ENCODE measurements at regions not wholly inside any gene's neighbourhood (a gene's known extent, or its start where the extent isn't known, plus 50 kb on each side); places are given as distances from the start of the nearest gene placed in this dataset.

GRCh38 chr10:44284198-44285084 is 100.5 kb downstream of the CXCL12 start:
- 87 to 88% methylated on average over 6 of the region's 6 CpGs for WGBS, 2 donors
- intact Hi-C loops (cut with DNase I; ENCODE audit: low total_unique reads): no loop called here
- DNase-seq (ENCODE audit: low spot score in 2 of 2): no peak
- no peak overlapping the region for H3K4me3 ChIP-seq (ENCODE audit: low read depth, poor library complexity, severe bottlenecking)
- TF ChIP-seq CTCF (IDR thresholded peaks at IDR 0.05): no peak
- TF ChIP-seq POLR2A (IDR thresholded peaks at IDR 0.05): no peak

- intact Hi-C loops (cut with DNase I; ENCODE audit: low total_unique reads): no loop called here
- WGBS, 2 donors: 84 to 90% methylated on average over 5 of the region's 5 CpGs
- TF ChIP-seq CTCF (IDR thresholded peaks at IDR 0.05) (no peak), POLR2A (IDR thresholded peaks at IDR 0.05) (no peak)
- DNase-seq (ENCODE audit: low spot score in 2 of 2): no peak
- H3K4me3 ChIP-seq (ENCODE audit: low read depth, poor library complexity, severe bottlenecking): no peak overlapping the region
These were observed 102.1 kb downstream of the CXCL12 start for GRCh38 chr10:44282626-44283300.

- H3K4me3 ChIP-seq (ENCODE audit: low read depth, poor library complexity, severe bottlenecking): no peak overlapping the region
- 82 to 87% methylated on average over 5 of the region's 5 CpGs for WGBS, 2 donors
- intact Hi-C loops (cut with DNase I; ENCODE audit: low total_unique reads): no loop called here
- DNase-seq (ENCODE audit: low spot score in 2 of 2): no peak
- TF ChIP-seq POLR2A (IDR thresholded peaks at IDR 0.05) (no peak), CTCF (IDR thresholded peaks at IDR 0.05) (no peak)
These were observed 103.2 kb downstream of the CXCL12 start for GRCh38 chr10:44281662-44282061.

- no peak for DNase-seq (ENCODE audit: low spot score in 2 of 2)
- 47 to 49% methylated on average over 12 of the region's 12 CpGs for WGBS, 2 donors
- TF ChIP-seq CTCF (IDR thresholded peaks at IDR 0.05) (no peak), POLR2A (IDR thresholded peaks at IDR 0.05) (no peak)
- intact Hi-C loops (cut with DNase I; ENCODE audit: low total_unique reads): no loop called here
- H3K4me3 ChIP-seq (ENCODE audit: low read depth, poor library complexity, severe bottlenecking): no peak overlapping the region
These were observed 103.7 kb downstream of the CXCL12 start for GRCh38 chr10:44281089-44281613.

GRCh38 chr10:44280226-44281014 is 104.5 kb downstream of the CXCL12 start:
- H3K4me3 ChIP-seq (ENCODE audit: low read depth, poor library complexity, severe bottlenecking): no peak overlapping the region
- intact Hi-C loops (cut with DNase I; ENCODE audit: low total_unique reads): no loop called here
- peak in 1 of 2 donors; percentile 58 for DNase-seq (ENCODE audit: low spot score in 2 of 2)
- no peak for TF ChIP-seq POLR2A (IDR thresholded peaks at IDR 0.05)
- no peak for TF ChIP-seq CTCF (IDR thresholded peaks at IDR 0.05)
- whole genome bisulfite sequencing, 2 donors: 53 to 57% methylated on average over 5 of the region's 5 CpGs
